ENCODE measurements at regions not wholly inside any gene's neighbourhood (a gene's known extent, or its start where the extent isn't known, plus 50 kb on each side); places are given as distances from the start of the nearest gene placed in this dataset.
"Not testable (repeated sequence)": the region's sequence is repeated elsewhere in the genome, so short reads cannot be mapped to it uniquely, and the experiment has no call there.

GRCh38 chr17:62137734-62138624 lies 72.9 kb upstream of the MED13 start:
- TF ChIP-seq, protein P1, sequence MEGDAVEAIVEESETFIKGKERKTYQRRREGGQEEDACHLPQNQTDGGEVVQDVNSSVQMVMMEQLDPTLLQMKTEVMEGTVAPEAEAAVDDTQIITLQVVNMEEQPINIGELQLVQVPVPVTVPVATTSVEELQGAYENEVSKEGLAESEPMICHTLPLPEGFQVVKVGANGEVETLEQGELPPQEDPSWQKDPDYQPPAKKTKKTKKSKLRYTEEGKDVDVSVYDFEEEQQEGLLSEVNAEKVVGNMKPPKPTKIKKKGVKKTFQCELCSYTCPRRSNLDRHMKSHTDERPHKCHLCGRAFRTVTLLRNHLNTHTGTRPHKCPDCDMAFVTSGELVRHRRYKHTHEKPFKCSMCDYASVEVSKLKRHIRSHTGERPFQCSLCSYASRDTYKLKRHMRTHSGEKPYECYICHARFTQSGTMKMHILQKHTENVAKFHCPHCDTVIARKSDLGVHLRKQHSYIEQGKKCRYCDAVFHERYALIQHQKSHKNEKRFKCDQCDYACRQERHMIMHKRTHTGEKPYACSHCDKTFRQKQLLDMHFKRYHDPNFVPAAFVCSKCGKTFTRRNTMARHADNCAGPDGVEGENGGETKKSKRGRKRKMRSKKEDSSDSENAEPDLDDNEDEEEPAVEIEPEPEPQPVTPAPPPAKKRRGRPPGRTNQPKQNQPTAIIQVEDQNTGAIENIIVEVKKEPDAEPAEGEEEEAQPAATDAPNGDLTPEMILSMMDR (conservative IDR thresholded peaks at IDR 0.05; ENCODE audit: low read depth in 2 of 2), result not testable (repeated sequence)
- TF ChIP-seq POLR2AphosphoS5 (IDR thresholded peaks at IDR 0.05; ENCODE audit: low read depth); EZH2 (IDR thresholded peaks at IDR 0.05; ENCODE audit: low read depth, unreplicated experiment); JUNB (IDR thresholded peaks at IDR 0.05; ENCODE audit: unreplicated experiment); EZH2phosphoT487 (IDR thresholded peaks at IDR 0.05; ENCODE audit: unreplicated experiment); STAT1 (IDR thresholded peaks at IDR 0.05; ENCODE audit: unreplicated experiment); REST (IDR thresholded peaks at IDR 0.05; ENCODE audit: unreplicated experiment); CREB1 (CRISPR knock-in tag; IDR thresholded peaks at IDR 0.05; ENCODE audit: low read depth); NANOG (IDR thresholded peaks at IDR 0.05; ENCODE audit: borderline replicate concordance); ZNF114 (CRISPR knock-in tag; IDR thresholded peaks at IDR 0.05); ZNF331 (CRISPR knock-in tag; IDR thresholded peaks at IDR 0.05; ENCODE audit: low read depth): not testable (repeated sequence)
- TF ChIP-seq, protein P2, sequence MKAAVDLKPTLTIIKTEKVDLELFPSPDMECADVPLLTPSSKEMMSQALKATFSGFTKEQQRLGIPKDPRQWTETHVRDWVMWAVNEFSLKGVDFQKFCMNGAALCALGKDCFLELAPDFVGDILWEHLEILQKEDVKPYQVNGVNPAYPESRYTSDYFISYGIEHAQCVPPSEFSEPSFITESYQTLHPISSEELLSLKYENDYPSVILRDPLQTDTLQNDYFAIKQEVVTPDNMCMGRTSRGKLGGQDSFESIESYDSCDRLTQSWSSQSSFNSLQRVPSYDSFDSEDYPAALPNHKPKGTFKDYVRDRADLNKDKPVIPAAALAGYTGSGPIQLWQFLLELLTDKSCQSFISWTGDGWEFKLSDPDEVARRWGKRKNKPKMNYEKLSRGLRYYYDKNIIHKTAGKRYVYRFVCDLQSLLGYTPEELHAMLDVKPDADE (IDR thresholded peaks at IDR 0.05), result not testable (repeated sequence)
